HG03571 (cell line): ENCODE measurements at regions not wholly inside any gene's neighbourhood (a gene's known extent, or its start where the extent isn't known, plus 50 kb on each side); places are given as distances from the start of the nearest gene placed in this dataset.

Experiments used
- ATAC-seq: cut with Tn5 transposase; IDR thresholded peaks from one replicate; pipeline ENCODE4 v1.9.1; 2021; ENCODE audit not compliant: unreplicated experiment

DNA sequence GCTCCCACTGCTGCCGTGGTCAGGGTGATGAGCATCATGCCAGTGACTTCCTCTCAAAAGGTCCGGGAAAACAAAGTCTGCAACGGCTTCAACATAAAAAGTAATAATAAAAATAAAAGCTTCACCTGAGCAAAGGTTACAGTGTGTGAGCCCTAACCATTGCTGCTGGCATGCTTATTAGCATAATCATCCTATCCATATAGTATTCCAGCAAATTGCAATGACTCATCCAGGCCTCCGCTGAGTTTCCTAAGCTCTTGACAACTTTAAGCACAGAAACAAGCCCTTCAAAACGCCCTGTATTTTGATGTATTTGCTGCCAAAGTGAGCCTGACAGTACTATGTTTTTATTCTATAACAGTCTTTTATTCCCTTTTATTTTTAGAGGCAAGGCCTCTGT is 100.5 kb downstream of the AASDH start:
- no peak for ATAC-seq

DNA sequence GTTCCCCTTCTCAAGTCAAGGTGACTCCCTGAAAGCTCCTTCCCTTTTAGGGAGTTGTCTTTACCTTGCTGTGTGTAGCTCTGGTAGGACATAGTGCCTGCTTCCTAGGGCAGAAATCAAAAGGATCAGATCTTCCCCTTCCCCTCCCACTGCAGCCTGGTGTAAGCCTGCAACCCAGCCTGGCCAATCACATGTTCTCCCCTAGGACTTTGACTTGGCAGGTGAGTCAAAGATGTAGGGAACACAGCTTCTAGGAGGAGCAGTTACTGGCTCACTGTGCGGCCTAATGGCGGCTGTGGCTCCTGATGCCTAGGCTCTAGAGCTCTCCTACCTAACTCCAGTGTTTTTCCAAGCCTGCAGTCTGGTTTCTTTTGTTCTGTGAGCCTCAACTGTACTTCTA is 103.9 kb downstream of the AASDH start:
- no peak for ATAC-seq

DNA sequence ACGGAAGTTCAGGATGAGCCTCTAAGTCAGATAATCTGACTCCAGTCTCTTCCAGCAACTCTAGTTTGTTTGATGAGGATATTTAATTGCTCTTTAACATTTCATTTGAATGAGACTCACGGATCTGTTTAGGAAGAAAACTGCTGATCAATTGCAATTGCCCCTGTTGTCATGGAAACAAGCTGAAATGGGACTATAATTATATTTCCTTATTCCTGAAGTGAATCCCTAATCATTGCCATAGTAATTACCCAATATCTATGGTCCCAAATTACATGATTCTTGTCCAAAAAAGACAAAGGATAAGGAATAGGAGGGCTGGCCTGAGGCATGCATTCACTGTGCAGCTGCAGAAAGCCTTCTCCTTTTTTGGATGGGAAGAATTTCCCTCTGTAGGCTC is 105.3 kb downstream of the AASDH start:
- ATAC-seq, result no peak

DNA sequence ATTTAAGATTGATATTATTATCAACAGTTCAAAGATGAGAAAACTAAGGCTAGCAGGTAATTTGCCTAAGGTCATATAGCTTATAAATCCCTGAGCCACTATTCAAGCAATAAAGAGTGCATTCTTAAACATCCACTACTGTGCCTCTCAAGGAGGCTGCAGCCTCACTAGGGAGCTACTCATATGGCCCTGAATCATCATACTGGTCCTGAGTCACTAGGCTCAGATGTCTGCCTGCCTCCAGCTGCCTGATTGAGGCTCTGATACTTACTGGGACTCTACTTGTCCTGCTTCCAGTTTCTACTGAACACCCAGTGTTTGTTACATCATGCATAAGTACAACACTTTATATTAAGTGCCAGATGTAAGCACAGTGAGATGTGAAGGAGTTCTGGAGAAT is 110.7 kb downstream of the AASDH start:
- no peak for ATAC-seq

DNA sequence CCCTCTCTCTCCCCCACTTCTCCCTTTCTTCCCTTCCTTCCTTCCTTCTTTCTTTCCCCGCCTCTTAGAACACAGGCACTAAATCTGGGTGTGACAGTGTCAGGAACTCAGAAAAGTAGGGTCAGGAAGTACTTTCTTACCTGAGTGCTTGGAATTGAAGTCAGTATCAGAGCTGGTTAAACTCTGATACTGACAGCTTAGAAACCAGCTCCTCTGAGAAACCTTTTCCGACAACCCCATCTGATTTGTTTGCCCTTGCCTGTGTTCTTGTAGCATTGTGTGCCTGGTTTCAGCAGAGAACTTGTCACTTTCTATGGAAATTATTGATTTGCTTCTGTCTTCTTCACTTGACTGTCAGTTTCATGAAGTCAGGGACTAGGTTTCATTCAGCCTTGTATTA is 113.9 kb downstream of the AASDH start:
- no peak for ATAC-seq

DNA sequence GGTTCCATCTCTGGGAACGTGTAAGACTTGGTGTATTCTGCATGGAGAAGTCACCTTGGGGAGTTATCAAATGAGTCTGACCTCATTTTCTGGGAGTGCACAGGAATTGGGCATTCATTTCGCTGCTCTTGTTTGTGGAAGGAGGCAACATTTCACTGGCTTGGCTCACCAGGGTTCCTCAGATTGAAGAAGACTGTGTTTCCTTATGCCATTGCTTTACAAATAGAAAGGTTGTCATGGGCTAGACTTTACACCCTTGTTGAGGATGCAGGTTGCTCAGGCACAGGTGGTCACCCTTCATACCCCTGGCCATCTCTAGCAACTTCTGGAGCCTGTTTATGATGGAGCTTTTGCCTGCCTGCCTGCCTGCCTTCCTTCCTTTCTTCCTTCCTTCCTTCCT is 114.4 kb downstream of the AASDH start:
- no peak for ATAC-seq

DNA sequence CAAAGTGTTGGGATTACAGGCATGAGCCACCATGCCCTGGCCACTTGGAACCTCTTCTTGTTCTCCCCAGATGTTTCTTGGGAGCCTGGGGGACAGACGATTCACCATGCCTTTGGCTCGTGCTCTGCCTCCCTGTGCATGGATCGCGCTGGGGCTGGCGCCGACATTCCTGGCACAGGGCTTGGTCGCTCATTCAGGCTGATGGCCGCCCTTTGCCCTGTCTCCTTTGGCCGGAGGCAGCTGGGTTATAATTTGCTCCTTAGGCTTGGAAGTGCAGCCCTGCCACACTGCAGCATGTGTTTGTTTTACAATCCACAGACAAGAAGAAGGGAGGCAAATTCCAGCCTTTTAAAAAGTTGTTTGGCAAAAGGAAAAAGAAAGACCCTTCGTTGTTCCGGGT is 115.3 kb downstream of the AASDH start:
- no peak for ATAC-seq

DNA sequence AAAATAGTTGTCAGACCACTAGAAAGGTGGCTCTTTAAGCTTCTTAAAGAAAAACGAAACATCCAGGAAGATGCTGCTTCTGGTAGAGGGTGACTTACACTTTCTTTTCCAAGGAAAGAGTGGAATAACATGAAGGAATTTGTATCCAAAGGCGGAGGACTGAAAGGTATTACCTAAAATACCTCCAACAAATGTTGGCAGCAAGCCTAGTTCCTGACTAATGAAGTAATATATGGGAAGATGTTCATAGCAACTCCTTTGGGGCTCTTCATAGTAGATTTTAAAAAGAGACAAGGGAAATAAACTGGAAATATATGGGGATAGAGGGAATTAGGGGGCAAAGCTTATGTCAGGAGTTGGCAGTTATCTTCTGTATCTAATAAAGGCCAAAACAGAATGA is 116.2 kb downstream of the AASDH start:
- ATAC-seq, result no peak

DNA sequence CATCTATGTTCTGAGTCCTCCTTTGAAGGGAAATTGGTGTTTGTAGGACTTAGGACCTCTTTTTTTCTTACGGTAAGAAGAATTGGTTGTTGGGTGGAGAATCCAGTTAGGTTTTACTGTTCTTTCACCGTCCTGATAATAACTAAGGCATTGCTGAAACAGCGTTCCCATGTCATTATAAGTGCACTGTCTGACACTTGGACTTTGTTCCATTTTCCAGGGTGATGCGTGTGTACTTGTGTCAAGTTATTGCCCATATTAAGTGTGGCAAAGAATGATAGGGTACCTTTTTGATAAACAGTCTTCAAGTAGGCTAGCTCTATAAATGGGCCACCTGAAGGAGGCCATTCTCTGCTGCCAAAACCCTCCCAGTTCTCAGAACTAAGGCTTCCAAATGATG is 119.7 kb downstream of the AASDH start:
- no peak for ATAC-seq

DNA sequence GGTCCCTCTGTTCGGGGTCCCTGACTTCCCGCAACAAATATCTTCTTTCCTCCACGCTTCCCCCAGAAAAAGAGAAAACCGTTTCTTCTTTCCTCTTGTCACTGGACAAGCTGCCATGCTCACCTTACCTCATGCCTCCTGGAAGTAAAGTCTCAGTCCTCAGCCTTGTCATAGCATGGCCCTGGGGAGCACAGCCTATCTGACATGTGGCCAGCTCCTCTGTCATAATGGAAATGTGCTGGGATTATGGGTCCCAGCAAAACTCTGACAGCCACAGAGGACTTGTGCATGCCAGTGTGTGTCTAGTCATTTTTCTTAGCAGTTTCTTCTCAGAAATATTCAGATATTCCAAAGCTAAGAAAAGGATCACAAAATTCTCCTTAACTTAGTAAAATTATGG is 122.4 kb downstream of the AASDH start:
- ATAC-seq, result no peak

DNA sequence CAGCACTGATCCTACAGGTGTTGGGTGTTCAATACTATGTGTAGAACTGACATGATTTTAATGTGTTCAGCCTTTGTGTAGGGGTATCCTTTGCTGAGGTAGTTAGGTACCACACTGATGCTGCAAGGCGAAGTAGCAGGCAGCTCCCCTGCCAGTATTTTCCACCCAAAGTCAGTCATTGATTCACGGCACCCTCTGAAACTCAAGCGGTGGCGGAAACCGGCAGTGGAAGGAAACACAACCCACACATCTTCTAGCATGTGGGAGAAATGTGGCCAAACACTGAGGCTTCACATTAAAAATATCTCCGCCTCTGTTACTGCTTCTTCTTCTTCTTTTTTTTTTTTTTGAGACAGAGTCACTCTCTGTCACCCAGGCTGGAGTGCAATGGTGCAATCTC is 126.3 kb downstream of the AASDH start:
- ATAC-seq, result no peak

DNA sequence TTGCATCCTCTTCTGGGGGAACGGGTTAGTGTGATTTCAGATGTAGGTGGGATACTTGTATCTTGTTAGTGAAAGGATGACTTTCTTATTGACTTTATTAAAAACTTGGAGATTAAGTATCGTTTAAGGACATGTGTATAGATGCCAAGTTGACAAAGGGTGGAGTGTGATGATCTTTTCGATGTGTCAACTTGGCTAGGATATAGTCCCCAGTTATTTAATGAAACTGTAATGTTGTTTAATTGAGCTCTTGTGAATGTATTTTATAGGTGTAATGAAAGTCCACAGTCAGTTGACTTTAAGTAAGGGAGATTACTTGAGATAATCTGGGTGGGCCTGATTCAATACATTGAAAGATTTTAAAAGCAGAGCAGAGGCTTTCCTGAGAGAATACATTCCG is 127.0 kb downstream of the AASDH start:
- no peak for ATAC-seq

DNA sequence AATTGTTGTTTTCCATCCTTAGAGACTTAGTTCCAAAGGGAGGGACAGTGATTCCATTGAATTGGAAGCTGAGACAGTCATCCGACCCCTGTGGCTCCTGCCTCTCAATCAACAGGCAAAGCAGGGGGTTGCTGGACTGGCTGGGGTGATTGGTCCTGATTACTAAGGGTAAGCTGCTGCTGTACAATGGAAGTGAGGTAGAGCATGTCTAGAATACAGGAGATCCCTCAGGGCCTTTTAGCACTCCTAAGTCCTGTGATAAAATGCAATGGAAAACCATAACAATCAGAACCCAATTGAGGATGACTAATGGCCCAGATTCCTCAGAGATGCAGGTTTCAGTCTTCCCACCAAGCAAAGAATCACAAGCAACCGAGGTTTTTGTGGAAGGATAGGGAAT is 127.6 kb downstream of the AASDH start:
- ATAC-seq, result no peak

DNA sequence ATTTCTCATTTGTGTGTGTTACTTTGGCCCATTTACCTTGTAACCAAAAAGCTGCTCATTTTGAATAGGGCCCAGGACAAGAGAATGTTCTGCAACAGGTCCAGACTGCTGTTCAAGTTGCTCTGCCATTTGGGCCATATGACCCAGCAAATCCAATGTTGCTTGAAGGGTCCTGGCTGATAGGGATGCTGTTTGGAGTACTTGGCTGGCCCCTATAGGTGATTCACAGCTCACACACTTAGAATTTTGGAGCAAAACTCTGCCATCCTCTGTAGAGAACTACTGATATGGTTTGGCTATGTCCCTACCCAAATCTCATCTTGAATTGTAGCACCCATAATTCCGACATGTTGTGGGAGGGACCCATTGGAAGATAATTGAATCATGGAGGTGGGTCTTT is 131.5 kb downstream of the AASDH start:
- ATAC-seq, result no peak

DNA sequence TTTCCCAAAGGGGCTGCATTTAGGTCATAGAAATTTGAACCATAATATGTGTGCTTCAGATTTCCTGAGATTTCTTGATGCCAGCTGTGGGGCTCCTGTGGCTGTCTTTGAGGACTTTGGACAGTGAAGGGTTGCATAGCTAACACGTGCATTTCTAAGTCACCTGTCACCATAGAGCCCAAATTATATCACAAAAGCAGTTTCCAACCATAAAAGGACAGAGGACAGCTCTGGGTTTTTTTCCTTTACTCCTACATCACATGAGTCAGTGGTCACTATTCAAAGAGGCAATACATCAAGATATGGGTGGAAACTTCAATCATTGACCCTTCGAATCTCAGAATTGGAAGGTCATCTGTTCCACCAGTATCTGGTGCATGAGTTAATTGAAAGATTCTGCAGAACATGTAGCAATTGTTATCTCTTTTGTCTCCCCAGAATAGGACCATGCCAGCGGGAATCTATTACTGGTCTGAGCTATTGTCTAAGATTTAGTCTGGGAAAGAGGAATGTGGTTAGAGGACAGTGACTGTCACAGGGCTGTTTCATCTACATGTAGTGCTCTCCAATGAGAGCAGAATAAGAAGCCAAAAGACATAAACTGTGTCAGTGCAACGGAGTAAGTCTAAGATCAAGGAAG is 133.5 kb downstream of the AASDH start:
- ATAC-seq, result no peak

DNA sequence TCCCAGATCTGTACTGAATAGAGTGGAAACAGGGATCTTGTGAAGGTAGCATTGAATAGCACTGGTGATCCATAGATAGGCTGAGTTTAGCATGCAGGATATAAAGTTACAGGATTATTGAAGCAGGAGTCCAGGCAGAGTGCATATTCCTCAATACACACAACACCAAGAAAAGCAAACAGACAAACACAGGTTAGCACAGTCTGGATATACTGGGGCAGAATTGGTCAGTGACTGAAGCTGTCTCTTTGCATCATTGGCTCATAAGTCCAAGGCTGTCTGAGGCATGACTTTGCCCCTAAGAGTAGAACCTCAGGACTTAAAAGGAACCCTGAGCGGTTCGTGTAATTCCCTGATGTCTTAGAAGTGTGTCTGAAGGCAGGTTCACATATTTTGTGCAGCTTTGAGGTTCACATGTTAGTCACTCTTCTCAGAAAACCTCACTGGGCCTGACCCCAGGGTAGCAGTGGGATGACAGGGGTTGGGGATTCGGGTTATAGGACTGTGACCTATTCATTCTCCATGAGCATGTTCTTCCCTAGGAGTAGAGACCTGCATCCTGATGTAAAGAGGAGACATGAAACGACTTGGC is 134.6 kb downstream of the AASDH start:
- no peak for ATAC-seq

DNA sequence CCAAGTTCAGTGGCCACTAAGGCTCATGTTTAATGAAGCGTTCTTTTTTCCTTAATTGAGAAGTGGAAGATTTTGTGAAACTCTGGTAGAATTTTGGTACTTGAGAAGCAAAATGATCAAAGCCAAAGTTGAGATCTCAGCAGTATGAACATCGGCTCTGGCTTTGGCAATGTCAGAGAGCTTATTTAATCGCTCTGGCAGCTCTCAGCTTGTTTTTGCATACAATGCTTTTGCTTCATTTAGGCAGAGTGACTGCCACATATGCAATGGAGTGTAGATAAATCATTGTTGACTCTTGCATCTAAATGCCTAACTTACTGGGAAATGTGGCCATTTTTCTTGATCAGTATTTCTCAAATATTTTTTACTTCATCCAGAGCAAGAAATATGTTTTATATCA is 135.7 kb downstream of the AASDH start:
- ATAC-seq, result no peak

DNA sequence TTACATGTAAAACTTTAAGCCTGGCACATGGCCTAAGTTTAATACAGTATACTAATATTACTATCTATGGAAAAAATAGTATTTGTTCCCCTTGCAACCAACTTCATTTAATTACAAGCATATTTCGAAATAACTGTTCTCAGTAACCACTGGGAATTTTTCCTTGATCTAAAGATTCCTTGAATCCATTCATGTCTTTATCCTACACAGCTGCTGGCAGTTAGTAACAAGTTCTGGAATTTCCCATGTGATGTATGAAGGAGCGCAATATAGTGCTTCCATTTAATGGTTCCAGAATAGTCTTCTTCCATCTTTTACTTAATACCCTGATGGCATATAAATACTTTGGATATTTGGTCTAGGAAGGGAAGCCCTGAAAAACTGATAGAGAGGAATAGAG is 136.5 kb downstream of the AASDH start:
- ATAC-seq, result no peak

DNA sequence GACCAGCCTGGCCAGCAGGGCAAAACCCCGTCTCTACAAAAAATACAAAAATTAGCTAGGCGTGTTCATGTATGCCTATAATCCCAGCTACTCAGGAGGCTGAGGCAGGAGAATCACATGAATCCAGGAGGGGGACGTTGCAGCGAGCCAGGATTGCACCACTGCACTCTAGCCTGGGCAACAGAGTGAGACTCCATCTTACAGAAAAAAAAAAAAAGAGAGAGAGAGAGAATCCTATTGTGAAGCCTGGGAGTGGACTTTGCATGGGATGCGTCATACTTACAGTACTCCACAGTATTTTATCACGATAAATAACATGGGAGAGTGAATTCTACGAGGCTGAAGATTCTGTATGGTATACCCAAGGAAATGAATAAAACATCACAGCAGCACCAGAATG is 139.6 kb downstream of the AASDH start:
- no peak for ATAC-seq

DNA sequence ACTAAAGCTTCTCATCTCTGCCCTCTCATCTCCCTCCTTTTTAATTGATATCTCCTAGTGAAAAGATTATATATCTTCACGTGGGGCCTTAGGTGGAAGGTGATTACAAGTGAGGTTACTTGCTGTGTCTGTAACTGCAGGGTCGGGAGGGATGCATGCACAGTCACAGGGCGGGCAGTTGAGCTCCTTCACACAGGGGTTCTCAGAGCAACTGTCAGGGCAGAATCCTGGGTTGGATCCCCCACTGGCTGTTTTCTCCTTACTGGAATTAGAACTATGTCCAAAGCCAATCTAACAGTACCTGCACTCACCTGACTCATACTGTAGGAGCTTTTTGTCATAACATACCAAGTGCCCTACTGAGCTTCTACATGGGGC is 141.1 kb downstream of the AASDH start:
- no peak for ATAC-seq

DNA sequence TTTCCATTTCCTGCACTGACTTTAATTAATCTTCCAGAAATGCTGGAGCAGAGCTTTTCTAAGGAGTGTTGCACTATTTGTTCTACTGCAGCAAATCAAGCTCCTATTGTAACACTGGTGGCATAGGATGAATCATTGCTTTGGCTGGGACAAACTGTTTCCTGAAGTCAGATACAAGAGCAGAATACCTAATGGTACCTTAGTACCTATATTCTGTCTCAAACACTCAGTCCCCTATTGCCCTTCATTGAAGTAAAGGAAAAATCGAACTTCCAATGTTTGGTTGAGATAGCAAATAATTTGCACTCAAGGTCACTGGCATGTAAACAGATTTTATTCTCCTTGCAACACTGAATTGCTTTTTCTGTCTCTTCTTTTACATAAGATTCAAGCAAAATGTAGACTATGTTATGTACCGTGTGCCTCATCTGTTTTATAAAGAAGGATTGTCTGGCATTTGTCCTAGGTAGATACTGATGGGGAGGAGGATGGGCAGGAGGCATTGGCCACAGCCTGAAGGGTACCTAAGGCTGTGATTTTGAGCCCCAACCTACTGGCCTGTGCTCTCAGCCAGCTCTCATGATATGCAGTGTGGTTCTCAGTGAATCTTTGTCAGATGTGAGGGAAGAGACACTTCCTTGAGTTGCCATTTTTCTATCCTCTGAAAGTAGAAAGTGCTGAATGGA is 141.6 kb downstream of the AASDH start:
- ATAC-seq, result no peak

DNA sequence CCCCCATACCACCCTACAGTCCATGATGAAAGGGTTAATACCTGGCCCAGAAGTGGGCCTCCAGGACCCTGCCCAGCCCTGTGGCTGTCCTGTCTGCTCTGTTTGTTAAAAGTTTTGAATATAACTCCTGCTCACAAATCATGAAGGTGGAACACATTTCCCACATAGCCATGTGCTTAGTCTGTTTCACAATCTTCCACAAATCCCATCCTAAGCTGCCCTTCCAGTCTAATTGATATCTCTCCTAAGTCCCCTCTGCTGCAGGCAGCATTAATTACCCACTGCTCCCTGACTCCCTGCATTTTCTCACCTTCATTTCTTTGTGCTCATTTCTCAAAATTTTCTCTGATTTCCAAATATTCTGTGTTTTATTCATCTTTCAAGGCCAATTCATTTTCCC is 142.6 kb downstream of the AASDH start:
- no peak for ATAC-seq

DNA sequence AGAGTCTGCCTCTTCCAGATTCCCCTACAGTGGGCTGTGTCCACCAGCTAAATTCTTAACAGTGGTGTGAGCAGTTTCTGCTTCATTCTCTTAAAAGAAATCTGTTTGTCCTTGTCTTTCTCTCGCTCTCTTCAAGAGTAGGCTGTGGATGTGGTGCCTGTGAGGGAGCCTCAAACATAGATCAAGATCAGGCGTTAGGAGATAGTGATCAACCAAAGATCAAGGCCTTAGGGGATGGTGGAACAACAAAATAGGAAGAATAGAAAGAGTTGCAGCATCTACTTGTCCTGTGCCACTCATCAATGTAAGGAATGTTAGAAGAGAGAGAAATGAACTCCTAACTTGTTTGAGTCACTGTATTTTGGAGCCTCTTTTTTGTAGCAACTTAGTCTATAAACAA is 144.2 kb downstream of the AASDH start:
- no peak for ATAC-seq
